C4-2B (cell line): ENCODE measurements at regions not wholly inside any gene's neighbourhood (a gene's known extent, or its start where the extent isn't known, plus 50 kb on each side); places are given as distances from the start of the nearest gene placed in this dataset.
"Not testable (repeated sequence)": the region's sequence is repeated elsewhere in the genome, so short reads cannot be mapped to it uniquely, and the experiment has no call there.

Source experiments
- H3K27ac ChIP-seq: fragments of 450-650 bp; 2 replicates; pipeline ENCODE4 v1.5.1; 2017
- CTCF ChIP-seq: fragments of 450-650 bp; conservative IDR thresholded peaks from 2 replicates; pipeline ENCODE4 v1.5.1; 2017; ENCODE audit warnings: mild to moderate bottlenecking
- ZFX ChIP-seq: fragments of 450-650 bp; IDR thresholded peaks from 2 replicates; pipeline ENCODE4 v1.6.1; 2017

GRCh38 chr1:208347191-208347590 is 103.0 kb upstream of the PLXNA2 start:
- no peak overlapping the region for H3K27ac ChIP-seq
- TF ChIP-seq CTCF (no peak), ZFX (no peak)

GRCh38 chr1:208349694-208350330 is 105.6 kb upstream of the PLXNA2 start:
- TF ChIP-seq ZFX, result no peak
- no peak for TF ChIP-seq CTCF
- no peak overlapping the region for H3K27ac ChIP-seq

GRCh38 chr1:208350815-208351214 is 106.6 kb upstream of the PLXNA2 start:
- no peak overlapping the region for H3K27ac ChIP-seq
- TF ChIP-seq CTCF, result no peak

- no peak overlapping the region for H3K27ac ChIP-seq
- TF ChIP-seq ZFX (no peak), CTCF (no peak)
Measured at GRCh38 chr1:208351838-208352237, 107.7 kb upstream of the PLXNA2 start.

- not testable (repeated sequence) for H3K27ac ChIP-seq
Measured at GRCh38 chr1:208353797-208354196, 109.6 kb upstream of the PLXNA2 start.

- TF ChIP-seq CTCF (no peak), ZFX (no peak)
- no peak overlapping the region for H3K27ac ChIP-seq
Measured at GRCh38 chr1:208357644-208358507, 113.7 kb upstream of the PLXNA2 start.

- no peak overlapping the region for H3K27ac ChIP-seq
- no peak for TF ChIP-seq CTCF
- no peak for TF ChIP-seq ZFX
Measured at GRCh38 chr1:208358651-208359050, 114.5 kb upstream of the PLXNA2 start.

GRCh38 chr1:208362011-208362410 is 117.8 kb upstream of the PLXNA2 start:
- TF ChIP-seq ZFX (no peak), CTCF (no peak)
- no peak overlapping the region for H3K27ac ChIP-seq
